SK-N-SH treated with all-trans-retinoic acid at 6 μM for 48 hours (cell line): ENCODE measurements at regions not wholly inside any gene's neighbourhood (a gene's known extent, or its start where the extent isn't known, plus 50 kb on each side); places are given as distances from the start of the nearest gene placed in this dataset.
A peak's percentile ranks its signal among the peaks of the same experiment; 100 is the strongest.

Experiments
- ATAC-seq: fragments of 200-7000 bp; cut with Tn5 transposase; 3 replicates; pipeline ENCODE4 v1.9.1; 2020; ENCODE audit warnings: mild to moderate bottlenecking, moderate library complexity
- ARNTL ChIP-seq: fragments of 450-650 bp; formaldehyde crosslinking; IDR thresholded peaks from 2 replicates; pipeline ENCODE4 v1.5.0; 2020; ENCODE audit warnings: low read depth, mild to moderate bottlenecking, moderate library complexity, borderline replicate concordance
- CSDC2 ChIP-seq: fragments of 250-450 bp; sonication (Bioruptor Pico); IDR thresholded peaks from 2 replicates; pipeline ENCODE4 v1.5.0; 2020; ENCODE audit warnings: mild to moderate bottlenecking, moderate library complexity
- ESRRG ChIP-seq: fragments of 250-450 bp; sonication (Bioruptor Pico); IDR thresholded peaks from 2 replicates; pipeline ENCODE4 v1.6.1; 2021; ENCODE audit warnings: mild to moderate bottlenecking
- GLIS3 ChIP-seq: fragments of 250-450 bp; sonication (Bioruptor Pico); IDR thresholded peaks from 2 replicates; pipeline ENCODE4 v1.5.0; 2020; ENCODE audit warnings: mild to moderate bottlenecking, moderate library complexity
- ISL1 ChIP-seq: fragments of 250-450 bp; sonication (Bioruptor Pico); IDR thresholded peaks from 2 replicates; pipeline ENCODE4 v2.1.2; 2022; ENCODE audit warnings: mild to moderate bottlenecking, moderate library complexity
- OSR1 ChIP-seq: fragments of 250-450 bp; sonication (Bioruptor Pico); IDR thresholded peaks from 2 replicates; pipeline ENCODE4 v1.8.0; 2022; ENCODE audit warnings: moderate library complexity, mild to moderate bottlenecking, inconsistent platforms
- PPARA ChIP-seq: fragments of 250-450 bp; sonication (Bioruptor Pico); IDR thresholded peaks from 2 replicates; pipeline ENCODE4 v1.5.0; 2020; ENCODE audit warnings: mild to moderate bottlenecking, borderline replicate concordance
- RARB ChIP-seq: fragments of 250-450 bp; sonication (Bioruptor Pico); IDR thresholded peaks from 2 replicates; pipeline ENCODE4 v1.8.0; 2021; ENCODE audit warnings: mild to moderate bottlenecking, moderate library complexity
- TCF4 ChIP-seq: fragments of 250-450 bp; sonication (Bioruptor Pico); IDR thresholded peaks from 2 replicates; pipeline ENCODE4 v1.8.0; 2021; ENCODE audit warnings: mild to moderate bottlenecking, moderate library complexity, borderline replicate concordance
- TOX ChIP-seq: fragments of 250-450 bp; sonication (Bioruptor Pico); IDR thresholded peaks from 2 replicates; pipeline ENCODE4 v1.8.0; 2021; ENCODE audit warnings: mild to moderate bottlenecking, moderate library complexity, borderline replicate concordance
- ZC3H10 ChIP-seq: fragments of 250-450 bp; sonication (Bioruptor Pico); IDR thresholded peaks from 2 replicates; pipeline ENCODE4 v1.5.1; 2021; ENCODE audit warnings: mild to moderate bottlenecking, moderate library complexity
- ZFP3 ChIP-seq: fragments of 250-450 bp; sonication (Bioruptor Pico); IDR thresholded peaks from 2 replicates; pipeline ENCODE4 v1.5.0; 2020; ENCODE audit warnings: mild to moderate bottlenecking, moderate library complexity
- ZFP30 ChIP-seq: fragments of 450-650 bp; formaldehyde crosslinking; IDR thresholded peaks from 2 replicates; pipeline ENCODE4 v1.5.0; 2022; ENCODE audit warnings: mild to moderate bottlenecking, moderate library complexity
- ZNF565 ChIP-seq: fragments of 450-650 bp; formaldehyde crosslinking; conservative IDR thresholded peaks from 2 replicates; pipeline ENCODE4 v1.5.0; 2020; ENCODE audit warnings: low read depth, mild to moderate bottlenecking, moderate library complexity
- ZNF70 ChIP-seq: fragments of 450-650 bp; formaldehyde crosslinking; IDR thresholded peaks from 2 replicates; pipeline ENCODE4 v1.5.0; 2020; ENCODE audit warnings: mild to moderate bottlenecking, moderate library complexity
- ZNF8 ChIP-seq: fragments of 450-650 bp; formaldehyde crosslinking; IDR thresholded peaks from 2 replicates; pipeline ENCODE4 v1.5.0; 2020; ENCODE audit warnings: mild to moderate bottlenecking, moderate library complexity
- TF ChIP-seq, protein P1 (sequence below): fragments of 250-450 bp; sonication (Bioruptor Pico); IDR thresholded peaks from 2 replicates; pipeline ENCODE4 v1.8.0; 2020; ENCODE audit warnings: mild to moderate bottlenecking, moderate library complexity, borderline replicate concordance
- TF ChIP-seq, protein P2 (sequence below): fragments of 250-450 bp; sonication (Bioruptor Pico); IDR thresholded peaks from 2 replicates; pipeline ENCODE4 v1.8.0; 2021; ENCODE audit warnings: low read depth, mild to moderate bottlenecking, moderate library complexity, borderline replicate concordance
- TF ChIP-seq, protein P3 (sequence below): fragments of 250-450 bp; sonication (Bioruptor Pico); IDR thresholded peaks from 2 replicates; pipeline ENCODE4 v1.5.1; 2020; ENCODE audit warnings: low read depth, mild to moderate bottlenecking, moderate library complexity
- TF ChIP-seq, protein P4 (sequence below): fragments of 250-450 bp; sonication (Bioruptor Pico); IDR thresholded peaks from 2 replicates; pipeline ENCODE4 v1.5.1; 2021; ENCODE audit warnings: mild to moderate bottlenecking, moderate library complexity
- TF ChIP-seq, protein P5 (sequence below): fragments of 250-450 bp; sonication (Bioruptor Pico); IDR thresholded peaks from 2 replicates; pipeline ENCODE4 v1.5.0; 2020; ENCODE audit warnings: mild to moderate bottlenecking, moderate library complexity

DNA sequence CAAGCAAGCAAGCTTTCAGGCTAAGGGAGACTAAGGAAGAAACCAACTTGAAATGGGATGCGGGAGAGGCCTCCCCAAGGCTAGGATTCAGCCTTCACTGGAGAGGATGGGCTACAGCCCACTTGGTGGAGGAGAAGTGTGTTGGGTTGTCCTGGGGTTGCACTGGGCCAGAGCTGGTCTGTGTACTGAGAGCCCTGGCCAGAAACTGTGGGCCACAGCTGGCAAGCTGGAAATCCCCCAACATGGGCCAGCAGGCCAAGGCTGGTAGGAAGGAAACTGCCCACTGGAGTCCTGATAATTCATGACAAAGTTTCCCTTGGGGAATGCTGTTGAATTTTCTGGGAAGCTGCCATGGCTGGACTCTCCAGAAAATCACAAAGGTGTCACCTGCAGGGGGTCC is 188.0 kb upstream of the S100G start:
- TF ChIP-seq CSDC2 (CRISPR knock-in tag) (no peak), TCF4 (no peak), OSR1 (CRISPR knock-in tag) (no peak), GLIS3 (CRISPR knock-in tag) (no peak), PPARA (no peak), ARNTL (CRISPR knock-in tag) (no peak), ZFP3 (CRISPR knock-in tag) (no peak), ZNF565 (CRISPR knock-in tag) (no peak), ZNF70 (no peak)
- TF ChIP-seq, protein P1, sequence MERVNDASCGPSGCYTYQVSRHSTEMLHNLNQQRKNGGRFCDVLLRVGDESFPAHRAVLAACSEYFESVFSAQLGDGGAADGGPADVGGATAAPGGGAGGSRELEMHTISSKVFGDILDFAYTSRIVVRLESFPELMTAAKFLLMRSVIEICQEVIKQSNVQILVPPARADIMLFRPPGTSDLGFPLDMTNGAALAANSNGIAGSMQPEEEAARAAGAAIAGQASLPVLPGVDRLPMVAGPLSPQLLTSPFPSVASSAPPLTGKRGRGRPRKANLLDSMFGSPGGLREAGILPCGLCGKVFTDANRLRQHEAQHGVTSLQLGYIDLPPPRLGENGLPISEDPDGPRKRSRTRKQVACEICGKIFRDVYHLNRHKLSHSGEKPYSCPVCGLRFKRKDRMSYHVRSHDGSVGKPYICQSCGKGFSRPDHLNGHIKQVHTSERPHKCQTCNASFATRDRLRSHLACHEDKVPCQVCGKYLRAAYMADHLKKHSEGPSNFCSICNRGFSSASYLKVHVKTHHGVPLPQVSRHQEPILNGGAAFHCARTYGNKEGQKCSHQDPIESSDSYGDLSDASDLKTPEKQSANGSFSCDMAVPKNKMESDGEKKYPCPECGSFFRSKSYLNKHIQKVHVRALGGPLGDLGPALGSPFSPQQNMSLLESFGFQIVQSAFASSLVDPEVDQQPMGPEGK (CRISPR knock-in tag), result no peak
- TF ChIP-seq, protein P2, sequence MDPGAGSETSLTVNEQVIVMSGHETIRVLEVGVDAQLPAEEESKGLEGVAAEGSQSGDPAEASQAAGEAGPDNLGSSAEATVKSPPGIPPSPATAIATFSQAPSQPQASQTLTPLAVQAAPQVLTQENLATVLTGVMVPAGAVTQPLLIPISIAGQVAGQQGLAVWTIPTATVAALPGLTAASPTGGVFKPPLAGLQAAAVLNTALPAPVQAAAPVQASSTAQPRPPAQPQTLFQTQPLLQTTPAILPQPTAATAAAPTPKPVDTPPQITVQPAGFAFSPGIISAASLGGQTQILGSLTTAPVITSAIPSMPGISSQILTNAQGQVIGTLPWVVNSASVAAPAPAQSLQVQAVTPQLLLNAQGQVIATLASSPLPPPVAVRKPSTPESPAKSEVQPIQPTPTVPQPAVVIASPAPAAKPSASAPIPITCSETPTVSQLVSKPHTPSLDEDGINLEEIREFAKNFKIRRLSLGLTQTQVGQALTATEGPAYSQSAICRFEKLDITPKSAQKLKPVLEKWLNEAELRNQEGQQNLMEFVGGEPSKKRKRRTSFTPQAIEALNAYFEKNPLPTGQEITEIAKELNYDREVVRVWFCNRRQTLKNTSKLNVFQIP (CRISPR knock-in tag), result no peak
- ATAC-seq, result no peak

DNA sequence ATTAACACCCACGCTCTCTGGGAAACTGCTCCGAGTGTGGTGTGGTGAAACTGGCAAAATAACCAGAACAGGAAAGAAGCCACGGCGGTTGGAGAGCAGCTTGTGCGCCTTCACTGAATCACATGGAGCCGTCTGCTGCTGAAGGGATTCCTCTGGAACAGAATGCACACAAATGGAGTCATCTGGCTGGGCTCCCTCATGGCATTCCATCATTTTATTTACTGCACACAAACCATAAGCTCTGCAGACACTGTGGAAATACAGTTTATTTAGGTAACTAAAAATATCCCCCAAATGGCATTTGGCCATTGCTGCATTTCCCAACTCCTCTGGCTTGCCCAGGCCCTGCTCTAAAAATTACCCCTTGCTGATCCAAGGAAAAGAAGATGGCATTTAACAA is 187.0 kb upstream of the S100G start:
- peak; percentile 58 for ATAC-seq
- TF ChIP-seq ZNF8 (CRISPR knock-in tag) (no peak), ZFP30 (no peak), ZC3H10 (CRISPR knock-in tag) (no peak), CSDC2 (CRISPR knock-in tag) (no peak), TOX (no peak), ZFP3 (CRISPR knock-in tag) (no peak), ZNF70 (no peak), OSR1 (CRISPR knock-in tag) (no peak), RARB (CRISPR knock-in tag) (no peak), TCF4 (no peak), ESRRG (no peak), PPARA (no peak), GLIS3 (CRISPR knock-in tag) (no peak)
- TF ChIP-seq, protein P3, sequence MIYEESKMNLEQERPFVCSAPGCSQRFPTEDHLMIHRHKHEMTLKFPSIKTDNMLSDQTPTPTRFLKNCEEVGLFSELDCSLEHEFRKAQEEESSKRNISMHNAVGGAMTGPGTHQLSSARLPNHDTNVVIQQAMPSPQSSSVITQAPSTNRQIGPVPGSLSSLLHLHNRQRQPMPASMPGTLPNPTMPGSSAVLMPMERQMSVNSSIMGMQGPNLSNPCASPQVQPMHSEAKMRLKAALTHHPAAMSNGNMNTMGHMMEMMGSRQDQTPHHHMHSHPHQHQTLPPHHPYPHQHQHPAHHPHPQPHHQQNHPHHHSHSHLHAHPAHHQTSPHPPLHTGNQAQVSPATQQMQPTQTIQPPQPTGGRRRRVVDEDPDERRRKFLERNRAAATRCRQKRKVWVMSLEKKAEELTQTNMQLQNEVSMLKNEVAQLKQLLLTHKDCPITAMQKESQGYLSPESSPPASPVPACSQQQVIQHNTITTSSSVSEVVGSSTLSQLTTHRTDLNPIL (CRISPR knock-in tag), result no peak
- TF ChIP-seq, protein P4, sequence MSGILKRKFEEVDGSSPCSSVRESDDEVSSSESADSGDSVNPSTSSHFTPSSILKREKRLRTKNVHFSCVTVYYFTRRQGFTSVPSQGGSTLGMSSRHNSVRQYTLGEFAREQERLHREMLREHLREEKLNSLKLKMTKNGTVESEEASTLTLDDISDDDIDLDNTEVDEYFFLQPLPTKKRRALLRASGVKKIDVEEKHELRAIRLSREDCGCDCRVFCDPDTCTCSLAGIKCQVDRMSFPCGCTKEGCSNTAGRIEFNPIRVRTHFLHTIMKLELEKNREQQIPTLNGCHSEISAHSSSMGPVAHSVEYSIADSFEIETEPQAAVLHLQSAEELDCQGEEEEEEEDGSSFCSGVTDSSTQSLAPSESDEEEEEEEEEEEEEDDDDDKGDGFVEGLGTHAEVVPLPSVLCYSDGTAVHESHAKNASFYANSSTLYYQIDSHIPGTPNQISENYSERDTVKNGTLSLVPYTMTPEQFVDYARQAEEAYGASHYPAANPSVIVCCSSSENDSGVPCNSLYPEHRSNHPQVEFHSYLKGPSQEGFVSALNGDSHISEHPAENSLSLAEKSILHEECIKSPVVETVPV, result no peak
- TF ChIP-seq, protein P1 (CRISPR knock-in tag), result no peak
- TF ChIP-seq, protein P5, sequence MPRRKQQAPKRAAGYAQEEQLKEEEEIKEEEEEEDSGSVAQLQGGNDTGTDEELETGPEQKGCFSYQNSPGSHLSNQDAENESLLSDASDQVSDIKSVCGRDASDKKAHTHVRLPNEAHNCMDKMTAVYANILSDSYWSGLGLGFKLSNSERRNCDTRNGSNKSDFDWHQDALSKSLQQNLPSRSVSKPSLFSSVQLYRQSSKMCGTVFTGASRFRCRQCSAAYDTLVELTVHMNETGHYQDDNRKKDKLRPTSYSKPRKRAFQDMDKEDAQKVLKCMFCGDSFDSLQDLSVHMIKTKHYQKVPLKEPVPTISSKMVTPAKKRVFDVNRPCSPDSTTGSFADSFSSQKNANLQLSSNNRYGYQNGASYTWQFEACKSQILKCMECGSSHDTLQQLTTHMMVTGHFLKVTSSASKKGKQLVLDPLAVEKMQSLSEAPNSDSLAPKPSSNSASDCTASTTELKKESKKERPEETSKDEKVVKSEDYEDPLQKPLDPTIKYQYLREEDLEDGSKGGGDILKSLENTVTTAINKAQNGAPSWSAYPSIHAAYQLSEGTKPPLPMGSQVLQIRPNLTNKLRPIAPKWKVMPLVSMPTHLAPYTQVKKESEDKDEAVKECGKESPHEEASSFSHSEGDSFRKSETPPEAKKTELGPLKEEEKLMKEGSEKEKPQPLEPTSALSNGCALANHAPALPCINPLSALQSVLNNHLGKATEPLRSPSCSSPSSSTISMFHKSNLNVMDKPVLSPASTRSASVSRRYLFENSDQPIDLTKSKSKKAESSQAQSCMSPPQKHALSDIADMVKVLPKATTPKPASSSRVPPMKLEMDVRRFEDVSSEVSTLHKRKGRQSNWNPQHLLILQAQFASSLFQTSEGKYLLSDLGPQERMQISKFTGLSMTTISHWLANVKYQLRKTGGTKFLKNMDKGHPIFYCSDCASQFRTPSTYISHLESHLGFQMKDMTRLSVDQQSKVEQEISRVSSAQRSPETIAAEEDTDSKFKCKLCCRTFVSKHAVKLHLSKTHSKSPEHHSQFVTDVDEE (CRISPR knock-in tag), result no peak

DNA sequence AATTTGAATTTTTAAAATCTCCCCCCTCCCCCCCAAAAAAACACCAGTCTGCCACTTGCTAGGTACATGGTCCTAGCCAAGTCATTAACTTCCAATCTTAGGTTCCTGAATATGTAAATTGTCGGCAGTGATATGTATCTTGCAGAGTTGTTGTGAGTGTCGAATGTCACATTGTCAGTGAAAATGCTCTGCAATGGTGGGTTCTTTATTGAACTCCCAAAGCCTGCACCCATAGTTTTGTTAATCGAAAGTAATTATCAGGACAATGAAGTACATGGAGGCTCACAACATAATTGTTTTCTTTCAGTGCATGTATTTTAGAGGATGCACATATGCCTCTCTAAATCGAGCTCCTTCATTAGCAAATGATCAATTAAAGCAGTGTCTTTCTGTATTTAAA is 185.6 kb upstream of the S100G start:
- no peak for TF ChIP-seq CSDC2 (CRISPR knock-in tag)
- no peak for TF ChIP-seq ZFP30
- TF ChIP-seq GLIS3 (CRISPR knock-in tag), result no peak
- TF ChIP-seq TOX, result no peak
- TF ChIP-seq ZC3H10 (CRISPR knock-in tag), result no peak
- no peak for TF ChIP-seq ESRRG
- no peak for TF ChIP-seq ARNTL (CRISPR knock-in tag)
- no peak for TF ChIP-seq RARB (CRISPR knock-in tag)
- TF ChIP-seq ZNF70, result no peak
- no peak for TF ChIP-seq ZFP3 (CRISPR knock-in tag)
- TF ChIP-seq ISL1 (CRISPR knock-in tag), result no peak
- TF ChIP-seq, protein P1 (CRISPR knock-in tag), result no peak
- no peak for ATAC-seq
